ENCODE measurements at regions not wholly inside any gene's neighbourhood (a gene's known extent, or its start where the extent isn't known, plus 50 kb on each side); places are given as distances from the start of the nearest gene placed in this dataset.

DNA sequence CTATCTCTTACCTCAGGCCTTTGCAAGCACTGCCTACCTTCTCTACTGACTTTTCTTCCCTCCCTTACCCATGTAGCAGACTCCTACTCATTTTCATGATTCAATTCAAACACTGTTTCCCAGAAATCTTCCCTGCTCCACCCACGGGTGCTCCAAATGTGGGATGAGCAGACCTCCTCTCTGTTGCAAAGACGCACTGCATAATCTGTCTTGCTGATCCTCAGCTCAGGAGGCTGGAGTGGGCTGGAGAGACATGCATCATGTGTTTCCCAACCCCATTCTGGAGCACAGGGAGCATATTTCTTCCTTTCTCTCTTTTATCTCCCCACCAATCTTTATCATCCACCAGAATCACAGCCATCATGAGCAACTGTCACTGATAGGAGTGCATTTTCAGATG lies 459.9 kb upstream of the NFIA start:
- Histone ChIP-seq H3K79me2 (ENCODE audit: control insufficient read depth in 1 of 2, insufficient read depth in 2 of 2, low read length in 2 of 2) (no peaks in the 10 kb centered on the region), H3K79me1 (ENCODE audit: low read depth, low read length) (no peaks in the 10 kb centered on the region), H3K14ac (ENCODE audit: insufficient read length) (no peak overlapping the region), H3K27ac (ENCODE audit: low read depth, low read length) (no peak overlapping the region), H3K56ac (replicated peaks; ENCODE audit: insufficient read length, low read depth, low read length) (no peak overlapping the region), H3K9ac (replicated peaks in 1 of 4; ENCODE audit: extremely low read depth in 1 of 4, low read depth in 3 of 4, low read length in 3 of 4) (no peak overlapping the region), H2BK20ac (ENCODE audit: low read length) (no peak overlapping the region), H2AFZ (ENCODE audit: low read length) (no peak overlapping the region; the same call in 1 of the 2 replicates), H3K4me1 (replicated peaks in 1 of 4; ENCODE audit: control insufficient read depth in 3 of 4, insufficient read depth in 4 of 4, low read length in 3 of 4) (peaks cover 0 to 4% (median 0%) of the 10 kb centered on the region in 4 experiments; a peak in 2 of 7 replicates), H2BK120ac (replicated peaks; ENCODE audit: low read depth, low read length) (no peak overlapping the region), H3K9me3 (ENCODE audit: insufficient read depth in 2 of 2, low read depth in 1 of 2, low read length in 1 of 2) (no peaks in the 10 kb centered on the region), H3K23ac (ENCODE audit: insufficient read length) (no peak overlapping the region), H3K4me2 (ENCODE audit: insufficient read depth in 1 of 2, low read depth in 2 of 2, low read length in 2 of 2) (no peak overlapping the region), H2AK5ac (ENCODE audit: low read depth, low read length) (no peak overlapping the region), H4K91ac (replicated peaks; ENCODE audit: insufficient read length, low read length) (no peak overlapping the region), H4K20me1 (replicated peaks in 1 of 2; ENCODE audit: control insufficient read depth in 1 of 2, insufficient read depth in 2 of 2, low read length in 2 of 2) (no peaks in the 10 kb centered on the region), H3K4ac (replicated peaks; ENCODE audit: insufficient read length, low read depth, low read length) (no peak overlapping the region), H4K8ac (ENCODE audit: extremely low read depth, insufficient read depth, low read length) (no peak overlapping the region), H2BK5ac (ENCODE audit: low read depth, low read length) (no peak overlapping the region), H4K5ac (ENCODE audit: insufficient read length, low read depth, low read length) (no peak overlapping the region), H2BK15ac (ENCODE audit: low read length) (no peak overlapping the region), H3K36me3 (ENCODE audit: control insufficient read depth in 2 of 4, insufficient read depth in 4 of 4, low read length in 3 of 4) (no peaks in the 10 kb centered on the region), H2BK12ac (ENCODE audit: low read depth, low read length) (no peak overlapping the region), H3K18ac (ENCODE audit: extremely low read depth, low read length) (no peak overlapping the region), H3K27me3 (replicated peaks in 1 of 4; ENCODE audit: control insufficient read depth in 3 of 4, extremely low read depth in 1 of 4, insufficient read depth in 3 of 4, low read length in 3 of 4) (no peaks in the 10 kb centered on the region), H3K4me3 (ENCODE audit: extremely low read depth in 1 of 4, insufficient read depth in 2 of 4, low read depth in 3 of 4, low read length in 4 of 4) (no peak overlapping the region), H3K23me2 (ENCODE audit: low read depth, low read length) (no peaks in the 10 kb centered on the region)
- FAIRE-seq (no peak), DNase-seq (ENCODE audit: low read depth in 1 of 2, low spot score in 2 of 2) (no peak)
- ChIA-PET CTCF (ENCODE audit: partially characterized antibody) (no interaction called here), POLR2A (ENCODE audit: partially characterized antibody) (no interaction called here)
- WGBS, 2 experiments (ENCODE audit: extremely low coverage in 1 of 2, insufficient coverage in 1 of 2, insufficient read length in 1 of 2, insufficient replicate concordance in 2 of 2, low coverage in 1 of 2, low lambda C conversion rate in 2 of 2, missing lambda C conversion rate in 1 of 2) = 84% methylated on average over 2 of the region's 2 CpGs; no CpG with 5 or more reads in 1 of the 2 experiments
- TF ChIP-seq SIN3A (conservative IDR thresholded peaks at IDR 0.05 in 1 of 2, IDR thresholded peaks at IDR 0.05 in 1 of 2; ENCODE audit: low read depth in 1 of 2, low read length in 2 of 2) (no peak), RAD21 (IDR thresholded peaks at IDR 0.05 in 1 of 2, conservative IDR thresholded peaks at IDR 0.05 in 1 of 2; ENCODE audit: low read depth in 2 of 2, low read length in 2 of 2) (no peak), BRCA1 (IDR thresholded peaks at IDR 0.05; ENCODE audit: low read depth, low read length) (no peak), MAFK (IDR thresholded peaks at IDR 0.05; ENCODE audit: low read depth, low read length) (no peak), TBP (IDR thresholded peaks at IDR 0.05; ENCODE audit: low read depth, low read length) (no peak)
